HuH-7 (cell line): ENCODE measurements at regions not wholly inside any gene's neighbourhood (a gene's known extent, or its start where the extent isn't known, plus 50 kb on each side); places are given as distances from the start of the nearest gene placed in this dataset.

Experiments used
- DNase-seq: peaks from one replicate; pipeline ENCODE4 v3.0.0; 2011; ENCODE audit warnings: low spot score

- no peak for DNase-seq
Measured at GRCh38 chr7:36802459-36803135, 78.3 kb upstream of the AOAH start.

GRCh38 chr7:36796850-36797536 lies 72.7 kb upstream of the AOAH start:
- no peak for DNase-seq

- DNase-seq: no peak
Measured at GRCh38 chr7:36795451-36796021, 71.2 kb upstream of the AOAH start.

- peak; percentile 30 for DNase-seq
Measured at GRCh38 chr7:36794689-36795088, 70.4 kb upstream of the AOAH start.

GRCh38 chr7:36792421-36792820 lies 68.1 kb upstream of the AOAH start:
- DNase-seq: no peak

GRCh38 chr7:36790311-36790787 lies 66.1 kb upstream of the AOAH start:
- DNase-seq: no peak

- no peak for DNase-seq
Measured at GRCh38 chr7:36788825-36789470, 64.7 kb upstream of the AOAH start.

- no peak for DNase-seq
Measured at GRCh38 chr7:36787933-36788378, 63.7 kb upstream of the AOAH start.

- no peak for DNase-seq
Measured at GRCh38 chr7:36784991-36785940, 61.0 kb upstream of the AOAH start.

- no peak for DNase-seq
Measured at GRCh38 chr7:36781011-36781738, 56.9 kb upstream of the AOAH start.

GRCh38 chr7:36777855-36778254 lies 53.6 kb upstream of the AOAH start:
- no peak for DNase-seq

- DNase-seq: no peak
Measured at GRCh38 chr7:36777062-36777461, 52.8 kb upstream of the AOAH start.

GRCh38 chr7:36775676-36776075 lies 51.4 kb upstream of the AOAH start:
- no peak for DNase-seq

GRCh38 chr7:36775061-36775620 lies 50.8 kb upstream of the AOAH start:
- no peak for DNase-seq
